ENCODE measurements at regions not wholly inside any gene's neighbourhood (a gene's known extent, or its start where the extent isn't known, plus 50 kb on each side); places are given as distances from the start of the nearest gene placed in this dataset.
"Not testable (repeated sequence)": the region's sequence is repeated elsewhere in the genome, so short reads cannot be mapped to it uniquely, and the experiment has no call there.

GRCh38 chr7:153567426-153567825, 484.8 kb upstream of the DPP6 start:
- DNase-seq (ENCODE audit: low read depth in 4 of 4, low spot score in 3 of 4): peak in 3 of 4 donors; percentile 31 to 65 (median 42)

DNA sequence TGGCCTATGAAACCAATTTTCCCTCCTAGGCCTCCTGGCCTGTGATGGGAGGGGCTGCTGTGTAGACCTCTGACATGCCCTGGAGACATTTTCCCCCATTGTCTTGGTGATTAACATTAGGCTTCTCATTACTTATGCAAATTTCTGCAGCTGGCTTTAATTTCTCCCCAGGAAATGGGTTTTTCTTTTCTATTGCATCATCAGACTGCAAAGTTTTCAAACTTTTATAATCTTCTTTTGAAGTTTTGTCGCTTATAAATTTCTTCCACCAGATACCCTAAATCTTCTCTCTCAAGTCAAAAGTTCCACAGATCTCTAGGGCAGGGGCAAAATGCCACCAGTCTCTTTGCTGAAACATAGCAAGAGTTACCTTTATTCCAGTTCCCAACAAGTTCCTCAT, 482.7 kb upstream of the DPP6 start:
- not testable (repeated sequence) for DNase-seq (ENCODE audit: low read depth in 4 of 4, low spot score in 3 of 4)

- DNase-seq (ENCODE audit: low read depth in 4 of 4, low spot score in 3 of 4): no peak
Measured at GRCh38 chr7:153576096-153576495, 476.1 kb upstream of the DPP6 start.

- DNase-seq (ENCODE audit: low read depth in 4 of 4, low spot score in 3 of 4): no peak
Measured at GRCh38 chr7:153581419-153581818, 470.8 kb upstream of the DPP6 start.

DNA sequence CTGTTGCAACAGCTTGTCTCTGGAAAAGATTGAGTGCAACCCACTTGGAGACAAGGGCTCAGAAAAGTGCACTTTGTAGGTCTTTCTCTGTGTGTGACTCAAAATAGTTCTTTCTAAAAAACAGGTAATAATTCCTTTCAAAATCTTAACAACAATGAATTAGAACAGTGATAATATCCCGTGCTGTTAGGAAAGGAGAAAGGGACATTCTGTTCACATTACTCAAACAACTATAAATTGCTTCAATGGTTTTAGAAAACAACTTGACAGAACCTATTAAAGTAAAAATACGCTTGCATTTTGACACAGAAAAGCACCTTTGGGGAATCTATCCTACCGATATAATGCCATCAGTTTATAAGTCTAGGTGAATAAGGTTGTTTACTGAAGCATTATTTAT, 468.1 kb upstream of the DPP6 start:
- DNase-seq (ENCODE audit: low read depth in 4 of 4, low spot score in 3 of 4): no peak

DNA sequence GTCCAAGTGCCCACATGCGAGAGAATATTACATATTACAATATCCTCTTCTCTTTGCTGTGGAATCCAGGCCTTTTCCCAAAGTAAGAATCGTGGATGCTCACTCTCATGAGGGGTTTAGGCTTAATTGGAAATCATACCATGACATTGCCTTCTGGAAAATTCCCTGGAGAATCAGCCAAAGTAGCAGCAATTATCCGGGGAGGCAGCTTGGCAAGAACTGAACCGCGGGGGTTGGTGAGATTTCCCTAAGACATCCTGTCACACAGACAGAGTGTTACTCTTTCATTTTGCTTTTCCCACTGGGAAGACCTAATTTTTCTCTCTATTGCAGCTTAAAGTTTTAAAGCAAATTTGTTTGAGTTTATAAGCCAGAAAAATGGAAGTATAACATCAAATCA, 463.6 kb upstream of the DPP6 start:
- DNase-seq (ENCODE audit: low read depth in 4 of 4, low spot score in 3 of 4): no peak

DNA sequence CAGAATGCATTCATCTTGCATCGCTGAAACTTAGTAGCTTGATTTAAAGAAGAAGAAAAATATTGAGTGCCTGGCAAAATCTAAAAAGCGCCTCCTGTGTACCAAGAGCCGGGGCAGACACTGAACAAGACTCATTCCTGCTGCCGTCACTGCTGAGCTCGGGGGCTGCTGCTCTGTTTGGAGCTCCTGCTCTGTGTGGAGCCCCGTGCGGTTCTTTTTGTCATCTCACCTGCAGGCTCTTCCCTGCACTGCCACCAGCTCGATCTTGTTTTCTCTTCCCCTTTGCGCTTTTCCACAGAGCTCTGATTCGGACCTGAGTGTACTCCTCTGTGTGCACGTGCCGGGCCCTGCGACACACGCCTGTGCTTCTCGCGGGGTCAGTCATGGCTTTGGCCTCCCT, 462.1 kb upstream of the DPP6 start:
- no peak for DNase-seq (ENCODE audit: low read depth in 4 of 4, low spot score in 3 of 4)

DNA sequence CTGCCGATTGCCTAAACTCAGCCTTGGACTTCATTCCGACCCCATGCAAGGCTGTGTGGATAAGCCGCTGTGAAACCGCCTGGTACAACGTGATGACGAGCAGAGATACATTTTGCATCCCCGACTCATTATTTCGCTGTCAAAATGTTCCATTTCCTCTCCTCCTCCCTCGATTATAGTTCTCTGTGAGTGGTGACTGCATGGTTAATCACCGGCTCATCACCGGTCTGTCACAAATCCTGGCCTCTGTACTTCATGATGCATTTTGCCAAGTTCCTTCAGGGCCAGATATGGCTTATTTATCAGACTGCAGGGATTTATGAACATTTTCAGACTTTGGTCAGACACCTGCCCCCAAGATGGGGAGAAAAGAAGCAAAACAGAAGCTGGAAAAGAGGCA, 461.6 kb upstream of the DPP6 start:
- DNase-seq (ENCODE audit: low read depth in 4 of 4, low spot score in 3 of 4): no peak

- no peak for DNase-seq (ENCODE audit: low read depth in 4 of 4, low spot score in 3 of 4)
Measured at GRCh38 chr7:153607354-153607753, 444.8 kb upstream of the DPP6 start.

DNA sequence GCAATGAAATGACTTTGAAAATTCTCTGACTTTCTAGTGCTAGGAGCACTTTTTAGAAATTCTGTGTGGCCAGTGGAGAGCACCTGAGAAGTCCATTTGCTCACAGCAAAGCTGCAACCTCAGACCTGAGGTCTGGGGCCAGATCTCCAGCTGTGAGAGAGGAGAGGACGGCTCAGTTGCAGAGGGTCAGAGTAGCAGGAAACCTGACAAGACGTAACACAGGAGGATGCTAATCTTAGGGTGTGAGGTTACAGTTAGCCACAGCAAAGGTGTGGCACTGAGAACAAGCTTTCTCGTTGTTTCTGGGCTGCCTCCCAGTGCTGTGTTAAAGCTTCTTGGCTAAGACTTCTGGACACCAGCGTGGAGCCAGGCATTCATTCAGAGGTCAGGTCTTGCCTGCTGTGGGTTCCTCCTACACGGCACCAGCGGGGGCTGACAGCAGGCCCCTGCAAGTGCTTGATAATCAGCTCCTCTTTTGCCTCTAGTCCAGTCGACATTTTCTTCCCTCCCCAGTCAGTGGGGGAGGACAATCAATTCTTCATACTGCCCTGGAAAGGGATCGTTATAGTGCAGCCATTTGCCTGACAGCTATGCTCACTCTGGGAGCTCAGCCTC, 435.4 kb upstream of the DPP6 start:
- no peak for DNase-seq (ENCODE audit: low read depth in 4 of 4, low spot score in 3 of 4)

- DNase-seq (ENCODE audit: low read depth in 4 of 4, low spot score in 3 of 4): peak in 3 of 4 donors; percentile 42 to 70 (median 43)
Measured at GRCh38 chr7:153627323-153627722, 424.9 kb upstream of the DPP6 start.

GRCh38 chr7:153628406-153628805, 423.8 kb upstream of the DPP6 start:
- DNase-seq (ENCODE audit: low read depth in 4 of 4, low spot score in 3 of 4): no peak

- no peak for DNase-seq (ENCODE audit: low read depth in 4 of 4, low spot score in 3 of 4)
Measured at GRCh38 chr7:153628825-153629224, 423.4 kb upstream of the DPP6 start.

- DNase-seq (ENCODE audit: low read depth in 4 of 4, low spot score in 3 of 4): no peak
Measured at GRCh38 chr7:153638821-153639435, 413.3 kb upstream of the DPP6 start.

DNA sequence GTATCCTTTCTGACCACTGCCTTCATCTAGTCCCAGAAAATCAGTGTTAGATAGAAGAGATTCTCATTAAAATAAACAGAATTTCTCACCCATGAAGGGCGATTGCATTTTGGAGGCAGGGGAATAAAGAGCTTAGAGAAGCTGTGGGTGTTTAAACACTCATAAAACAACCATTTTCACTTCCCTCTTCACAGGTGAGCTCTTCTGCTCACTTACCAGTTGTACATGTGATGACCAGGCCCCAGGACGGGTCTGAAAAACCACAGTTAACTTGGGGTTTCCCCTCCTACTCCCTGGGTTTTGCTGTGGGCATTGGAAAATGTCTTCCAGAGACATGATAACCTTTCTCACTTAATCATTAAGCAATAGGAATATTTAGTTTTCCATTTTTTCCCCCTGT, 411.6 kb upstream of the DPP6 start:
- DNase-seq (ENCODE audit: low read depth in 4 of 4, low spot score in 3 of 4): no peak

DNA sequence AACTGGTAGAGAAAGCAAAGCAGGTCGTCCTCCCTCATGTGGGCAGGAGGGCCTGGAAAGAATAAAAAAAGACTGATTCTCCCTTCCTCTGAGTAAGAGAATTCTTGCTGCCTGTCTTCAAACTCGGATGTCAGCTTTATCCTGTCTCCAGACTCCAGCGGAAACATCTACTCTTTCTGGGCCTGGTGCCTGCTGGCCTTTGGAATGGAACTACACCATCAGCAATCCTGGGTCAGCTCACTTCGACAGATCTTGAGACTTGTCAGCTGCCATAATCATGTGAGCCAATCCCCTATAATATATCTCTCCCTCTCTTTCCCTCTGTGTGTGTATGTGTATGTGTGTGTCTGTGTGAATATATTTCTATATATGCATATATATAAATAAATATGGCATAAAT, 411.0 kb upstream of the DPP6 start:
- DNase-seq (ENCODE audit: low read depth in 4 of 4, low spot score in 3 of 4): peak in 2 of 4 donors; percentile 52 to 56

GRCh38 chr7:153642989-153643388, 409.2 kb upstream of the DPP6 start:
- DNase-seq (ENCODE audit: low read depth in 4 of 4, low spot score in 3 of 4): no peak

DNA sequence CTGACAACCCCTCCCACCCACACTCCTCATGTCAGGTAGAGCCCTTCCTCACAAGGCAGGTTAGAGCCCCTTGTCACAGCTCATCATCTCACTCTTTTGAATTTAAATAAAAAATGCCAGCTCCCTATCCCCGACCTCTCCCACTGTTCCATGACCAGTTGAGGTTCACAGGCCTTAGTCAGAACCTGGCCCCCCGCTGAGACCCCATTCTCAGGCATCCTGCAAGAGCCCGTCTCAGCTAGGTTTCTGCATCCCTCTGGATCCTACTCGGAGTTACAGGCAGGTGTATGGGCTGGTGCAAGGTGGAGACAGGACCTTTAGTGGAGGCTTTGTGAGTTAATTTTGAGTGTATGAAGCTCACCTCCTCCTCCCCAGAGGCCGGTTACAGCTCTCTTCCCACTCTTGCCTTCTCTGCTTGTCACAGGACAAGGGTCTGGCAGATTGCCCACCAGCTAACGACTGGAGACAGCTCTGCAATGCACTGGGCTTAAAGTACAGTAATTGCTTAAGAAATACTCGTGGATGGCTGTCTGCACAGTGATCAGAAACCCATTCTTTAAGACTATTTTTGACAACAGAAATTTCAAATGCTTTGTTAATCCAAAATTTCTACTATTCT, 394.9 kb upstream of the DPP6 start:
- DNase-seq (ENCODE audit: low read depth in 4 of 4, low spot score in 3 of 4): no peak

GRCh38 chr7:153675131-153675530, 377.1 kb upstream of the DPP6 start:
- DNase-seq (ENCODE audit: low read depth in 4 of 4, low spot score in 3 of 4): no peak

DNA sequence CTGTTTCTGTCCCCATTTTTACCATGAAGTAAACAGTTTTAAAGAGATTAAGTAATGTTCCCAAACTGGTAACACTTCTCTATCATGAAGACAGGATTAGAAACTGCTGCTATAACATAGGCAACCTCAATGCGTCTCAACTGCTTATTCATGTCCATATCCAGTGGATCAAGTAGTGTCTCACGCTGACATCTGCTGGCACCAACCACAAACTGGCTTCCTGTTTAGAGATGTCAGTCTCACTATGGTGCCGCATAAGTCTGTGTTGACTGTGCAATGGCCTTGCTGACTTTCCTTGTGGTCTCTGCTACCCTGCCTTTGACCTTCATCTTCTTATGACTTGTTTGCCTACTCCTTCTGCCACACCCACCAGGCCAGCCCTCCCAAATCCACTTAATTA, 369.6 kb upstream of the DPP6 start:
- no peak for DNase-seq (ENCODE audit: low read depth in 4 of 4, low spot score in 3 of 4)

- no peak for DNase-seq (ENCODE audit: low read depth in 4 of 4, low spot score in 3 of 4)
Measured at GRCh38 chr7:153696242-153696641, 356.0 kb upstream of the DPP6 start.

DNA sequence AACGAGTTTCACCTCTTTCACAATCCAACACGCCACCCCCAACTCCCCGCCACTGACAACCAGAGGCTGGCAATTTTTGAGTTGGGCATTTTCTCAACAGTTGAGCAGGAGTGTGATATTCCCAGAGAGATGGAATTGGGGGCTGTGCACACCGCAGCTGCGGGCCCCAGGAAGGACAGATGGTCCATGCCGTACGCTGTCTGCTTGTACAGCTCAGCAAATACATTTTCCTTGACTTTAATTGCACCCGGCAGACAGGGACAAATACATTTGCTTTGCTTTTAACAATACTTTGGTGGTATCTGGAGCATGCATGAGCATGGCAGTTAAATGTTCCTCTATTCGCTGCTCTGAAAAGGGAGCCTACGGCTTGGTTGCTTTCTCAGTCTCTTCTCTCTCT, 354.2 kb upstream of the DPP6 start:
- DNase-seq (ENCODE audit: low read depth in 4 of 4, low spot score in 3 of 4): no peak

All from right renal pelvis (tissue), 4 donors.